ENCODE measurements at regions not wholly inside any gene's neighbourhood (a gene's known extent, or its start where the extent isn't known, plus 50 kb on each side); places are given as distances from the start of the nearest gene placed in this dataset.

- peak; percentile 41 for DNase-seq (ENCODE audit: low spot score)
These were observed 119.4 kb upstream of the PIEZO2 start for GRCh38 chr18:11268741-11269233.

- DNase-seq (ENCODE audit: low spot score): no peak
These were observed 118.8 kb upstream of the PIEZO2 start for GRCh38 chr18:11268153-11268552.

GRCh38 chr18:11266781-11267480 is 117.6 kb upstream of the PIEZO2 start:
- no peak for DNase-seq (ENCODE audit: low spot score)

- no peak for DNase-seq (ENCODE audit: low spot score)
These were observed 112.1 kb upstream of the PIEZO2 start for GRCh38 chr18:11261486-11261885.

GRCh38 chr18:11260961-11261461 is 111.6 kb upstream of the PIEZO2 start:
- DNase-seq (ENCODE audit: low spot score): no peak

GRCh38 chr18:11259469-11260150 is 110.2 kb upstream of the PIEZO2 start:
- DNase-seq (ENCODE audit: low spot score): no peak

- DNase-seq (ENCODE audit: low spot score): peak; percentile 23
These were observed 108.8 kb upstream of the PIEZO2 start for GRCh38 chr18:11258039-11258610.

GRCh38 chr18:11256251-11256650 is 106.9 kb upstream of the PIEZO2 start:
- DNase-seq (ENCODE audit: low spot score): no peak

GRCh38 chr18:11251891-11252270 is 102.5 kb upstream of the PIEZO2 start:
- DNase-seq (ENCODE audit: low spot score): no peak

- peak; percentile 45 for DNase-seq (ENCODE audit: low spot score)
These were observed 102.0 kb upstream of the PIEZO2 start for GRCh38 chr18:11251229-11251890.

- DNase-seq (ENCODE audit: low spot score): no peak
These were observed 100.0 kb upstream of the PIEZO2 start for GRCh38 chr18:11249391-11249790.

GRCh38 chr18:11247381-11247970 is 98.1 kb upstream of the PIEZO2 start:
- DNase-seq (ENCODE audit: low spot score): no peak

GRCh38 chr18:11246495-11247300 is 97.3 kb upstream of the PIEZO2 start:
- DNase-seq (ENCODE audit: low spot score): peak; percentile 45

GRCh38 chr18:11245879-11246278 is 96.5 kb upstream of the PIEZO2 start:
- DNase-seq (ENCODE audit: low spot score): peak; percentile 48

- no peak for DNase-seq (ENCODE audit: low spot score)
These were observed 88.1 kb upstream of the PIEZO2 start for GRCh38 chr18:11237484-11237883.

GRCh38 chr18:11237066-11237465 is 87.7 kb upstream of the PIEZO2 start:
- no peak for DNase-seq (ENCODE audit: low spot score)

- DNase-seq (ENCODE audit: low spot score): no peak
These were observed 74.8 kb upstream of the PIEZO2 start for GRCh38 chr18:11224153-11224552.

- DNase-seq (ENCODE audit: low spot score): peak; percentile 14
These were observed 70.2 kb upstream of the PIEZO2 start for GRCh38 chr18:11219571-11219970.

GRCh38 chr18:11215216-11215615 is 65.8 kb upstream of the PIEZO2 start:
- no peak for DNase-seq (ENCODE audit: low spot score)

GRCh38 chr18:11204020-11204419 is 54.7 kb upstream of the PIEZO2 start:
- DNase-seq (ENCODE audit: low spot score): no peak

- no peak for DNase-seq (ENCODE audit: low spot score)
These were observed 50.1 kb upstream of the PIEZO2 start for GRCh38 chr18:11199477-11199876.

Measured in GM03348 (cell line).